SK-N-SH (cell line): ENCODE measurements at regions not wholly inside any gene's neighbourhood (a gene's known extent, or its start where the extent isn't known, plus 50 kb on each side); places are given as distances from the start of the nearest gene placed in this dataset.

Experiments used
- CTCF ChIA-PET: fragments of 300-600, 350-600 bp; formaldehyde crosslinking; extraction: SDS; loops from one replicate; lab custom pipeline; 2021; lab: Yijun Ruan, JAX
- POLR2A ChIA-PET: fragments of 350-600 bp; sonication (Branson Sonifier 250); formaldehyde crosslinking; extraction: SDS; loops from one replicate; lab custom pipeline; 2020; ENCODE audit warnings: antibody characterized with exemption, inconsistent platforms; lab: Yijun Ruan, JAX
- DNase-seq: peaks from one replicate; pipeline ENCODE4 v3.0.0; 2012
- H2AFZ ChIP-seq: fragments of 200-600 bp; sonication (generic); 2 replicates; pipeline ENCODE4 v1.8.1; 2016; ENCODE audit warnings: antibody characterized with exemption, mild to moderate bottlenecking, low read depth
- H3F3A ChIP-seq: fragments of 200-600 bp; sonication (generic); replicated peaks from 2 replicates; pipeline ENCODE3; 2016; ENCODE audit warnings: antibody characterized with exemption, mild to moderate bottlenecking; ENCODE audit not compliant: insufficient read depth
- H3K27ac ChIP-seq, 2 experiments: fragments of 200-500 bp in 1 of 2; fragments of 200-600 bp in 1 of 2; sonication (Bioruptor generic) in 1 of 2; sonication (generic), shearing (Covaris generic) in 1 of 2; 2 replicates each; pipeline versions ENCODE4 v1.5.1 to v1.6.1; 2014 to 2016; ENCODE audit warnings: low read depth in 2 of 2, inconsistent platforms in 1 of 2, low read length in 1 of 2, mild to moderate bottlenecking in 1 of 2, mixed read lengths in 1 of 2
- H3K27me3 ChIP-seq: fragments of 200-600 bp; sonication (generic), shearing (Covaris generic); 2 replicates; pipeline ENCODE4 v1.6.1; 2016; ENCODE audit warnings: mixed run types; ENCODE audit not compliant: insufficient read depth
- H3K36me3 ChIP-seq, 2 experiments: fragments of 200-500 bp in 1 of 2; fragments of 200-600 bp in 1 of 2; sonication (Bioruptor generic) in 1 of 2; sonication (generic) in 1 of 2; replicated peaks in 1 of 2; 2 replicates each; pipeline versions ENCODE3 to v1.5.1; 2014 to 2016; ENCODE audit warnings: low read length in 1 of 2, mild to moderate bottlenecking in 1 of 2; ENCODE audit not compliant: insufficient read depth in 2 of 2, control insufficient read depth in 1 of 2
- H3K4me1 ChIP-seq, 2 experiments: fragments of 200-500 bp in 1 of 2; fragments of 200-600 bp in 1 of 2; sonication (Bioruptor generic) in 1 of 2; sonication (generic), shearing (Covaris generic) in 1 of 2; 2 replicates each; pipeline versions ENCODE4 v1.5.1 to v1.6.1; 2014 to 2016; ENCODE audit warnings: low read depth in 1 of 2, low read length in 1 of 2, mixed run types in 1 of 2; ENCODE audit not compliant: insufficient read depth in 2 of 2, control insufficient read depth in 1 of 2
- H3K4me2 ChIP-seq: fragments of 200-600 bp; sonication (generic), shearing (Covaris generic); 2 replicates; pipeline ENCODE4 v1.6.1; 2017; ENCODE audit warnings: mixed run types
- H3K4me3 ChIP-seq, 2 experiments: fragments of 200-500 bp in 1 of 2; fragments of 200-600 bp in 1 of 2; sonication (Bioruptor generic) in 1 of 2; sonication (generic), shearing (Covaris generic) in 1 of 2; 2 replicates each; pipeline versions ENCODE4 v1.5.1 to v1.8.1; 2014 to 2016; ENCODE audit warnings: low read depth in 2 of 2, inconsistent platforms in 1 of 2, low read length in 1 of 2, mild to moderate bottlenecking in 1 of 2, mixed read lengths in 1 of 2, moderate library complexity in 1 of 2
- H3K79me2 ChIP-seq: fragments of 200-600 bp; sonication (generic); 2 replicates; pipeline ENCODE4 v1.8.1; 2017; ENCODE audit warnings: mild to moderate bottlenecking; ENCODE audit not compliant: insufficient read depth
- H3K9ac ChIP-seq: fragments of 200-600 bp; sonication (generic); 2 replicates; pipeline ENCODE4 v1.6.1; 2017; ENCODE audit warnings: mixed run types
- H3K9me2 ChIP-seq: fragments of 200-600 bp; sonication (generic); 2 replicates; pipeline ENCODE4 v1.6.1; 2017; ENCODE audit warnings: mixed run types
- H3K9me3 ChIP-seq: fragments of 200-600 bp; sonication (generic); 2 replicates; pipeline ENCODE4 v1.6.1; 2017; ENCODE audit warnings: mixed run types, mild to moderate bottlenecking, moderate library complexity
- H4K20me1 ChIP-seq: fragments of 200-600 bp; sonication (generic); 2 replicates; pipeline ENCODE4 v1.6.1; 2017; ENCODE audit warnings: mild to moderate bottlenecking, mixed run types; ENCODE audit not compliant: insufficient read depth
- CHD2 ChIP-seq: fragments of 150-350 bp; IDR thresholded peaks from 2 replicates; pipeline ENCODE4 v1.6.1; 2018; ENCODE audit warnings: low read length; ENCODE audit not compliant: partially characterized antibody
- CTCF ChIP-seq: fragments of 200-600 bp; sonication (generic); IDR thresholded peaks from 2 replicates; pipeline ENCODE4 v1.6.1; 2017; ENCODE audit warnings: antibody characterized with exemption, mild to moderate bottlenecking, moderate library complexity
- ELF1 ChIP-seq: IDR thresholded peaks from 2 replicates; pipeline ENCODE4 v1.4.0; 2012
- EP300 ChIP-seq, 2 experiments: IDR thresholded peaks; 2 replicates each; pipeline versions ENCODE4 v1.4.0 to v1.6.1; 2012; ENCODE audit warnings: borderline replicate concordance in 1 of 2, low read depth in 1 of 2, low read length in 1 of 2
- EZH2phosphoT487 ChIP-seq: fragments of 200-600 bp; sonication (generic); IDR thresholded peaks from 2 replicates; pipeline ENCODE4 v1.6.1; 2017; ENCODE audit warnings: low read depth, mixed run types, mild to moderate bottlenecking, antibody characterized with exemption, moderate library complexity, borderline replicate concordance
- FOXJ3 ChIP-seq: sonication (generic); formaldehyde crosslinking; IDR thresholded peaks from 2 replicates; pipeline ENCODE4 v1.5.1; 2020; ENCODE audit warnings: mild to moderate bottlenecking, missing genetic modification reagents
- FOXM1 ChIP-seq: IDR thresholded peaks from 2 replicates; pipeline ENCODE4 v1.4.0; 2012; ENCODE audit warnings: low read depth, mild to moderate bottlenecking
- GABPA ChIP-seq: IDR thresholded peaks from 2 replicates; pipeline ENCODE4 v1.4.0; 2012; ENCODE audit warnings: low read depth, mild to moderate bottlenecking
- GATA2 ChIP-seq: sonication (generic); formaldehyde crosslinking; IDR thresholded peaks from 2 replicates; pipeline ENCODE4 v1.5.0; 2020; ENCODE audit warnings: mild to moderate bottlenecking, missing genetic modification reagents
- IRF3 ChIP-seq: fragments of 150-350 bp; IDR thresholded peaks from 2 replicates; pipeline ENCODE4 v1.6.1; 2016; ENCODE audit warnings: mild to moderate bottlenecking, low read depth, low read length
- JUND ChIP-seq: IDR thresholded peaks from 2 replicates; pipeline ENCODE4 v1.4.0; 2012
- MXI1 ChIP-seq: IDR thresholded peaks from 2 replicates; pipeline ENCODE4 v1.6.1; 2012; ENCODE audit warnings: mild to moderate bottlenecking, low read depth, low read length, improper control_type of control experiment
- POLR2AphosphoS5 ChIP-seq: IDR thresholded peaks from 2 replicates; pipeline ENCODE4 v1.6.1; 2012; ENCODE audit warnings: low read depth, low read length
- RCOR1 ChIP-seq: fragments of 150-350 bp; IDR thresholded peaks from 2 replicates; pipeline ENCODE4 v1.6.1; 2017; ENCODE audit warnings: antibody characterized with exemption, low read length
- REST ChIP-seq: IDR thresholded peaks from 2 replicates; pipeline ENCODE4 v1.6.1; 2012; ENCODE audit warnings: mild to moderate bottlenecking, low read depth, low read length, moderate library complexity
- RFX5 ChIP-seq: IDR thresholded peaks from 2 replicates; pipeline ENCODE4 v1.6.1; 2012; ENCODE audit warnings: mild to moderate bottlenecking, improper control_type of control experiment, low read length
- RXRA ChIP-seq: IDR thresholded peaks from 2 replicates; pipeline ENCODE4 v1.4.0; 2012; ENCODE audit warnings: low read depth, mild to moderate bottlenecking, borderline replicate concordance
- SIN3A ChIP-seq: IDR thresholded peaks from 2 replicates; pipeline ENCODE4 v1.6.1; 2012; ENCODE audit warnings: low read depth, mild to moderate bottlenecking, low read length, moderate library complexity, borderline replicate concordance
- TAF1 ChIP-seq: IDR thresholded peaks from 2 replicates; pipeline ENCODE4 v1.6.1; 2012; ENCODE audit warnings: low read depth, mild to moderate bottlenecking, low read length, moderate library complexity, borderline replicate concordance
- TEAD4 ChIP-seq: IDR thresholded peaks from 2 replicates; pipeline ENCODE4 v1.4.0; 2012; ENCODE audit warnings: mild to moderate bottlenecking, borderline replicate concordance; ENCODE audit not compliant: insufficient read depth
- USF1 ChIP-seq: IDR thresholded peaks from 2 replicates; pipeline ENCODE4 v1.4.0; 2012; ENCODE audit warnings: low read depth, borderline replicate concordance
- USF2 ChIP-seq: fragments of 150-350 bp; IDR thresholded peaks from 2 replicates; pipeline ENCODE4 v1.6.1; 2017; ENCODE audit warnings: antibody characterized with exemption, low read length, low read depth, borderline replicate concordance
- YY1 ChIP-seq: IDR thresholded peaks from 2 replicates; pipeline ENCODE4 v1.4.0; 2012; ENCODE audit warnings: low read depth, mild to moderate bottlenecking
- ZBTB33 ChIP-seq: IDR thresholded peaks from 2 replicates; pipeline ENCODE4 v1.4.0; 2012; ENCODE audit warnings: low read depth, borderline replicate concordance
- WGBS: methylation state at CpG from one replicate; pipeline ENCODE4 v1.1.6; 2017; ENCODE audit warnings: low lambda C conversion rate; 5-methylcytosine and 5-hydroxymethylcytosine counted together

GRCh38 chr6:134454794-134455193 is 136.9 kb upstream of the SGK1 start:
- peak overlapping the region in 1 of 2 experiments; percentile 52; a peak in 2 of 4 replicates for H3K27ac ChIP-seq
- POLR2A ChIA-PET = no interaction called here
- CTCF ChIA-PET = no interaction called here
- H3K79me2 ChIP-seq = no peaks in the 10 kb centered on the region
- 0 out of 2 replicates have a peak overlapping the region, but pooled peaks have one; percentile 39 for H2AFZ ChIP-seq
- no peak overlapping the region for H3K9ac ChIP-seq
- H3K4me1 ChIP-seq = peaks cover 2 to 6% of the 10 kb centered on the region in 2 experiments; a peak in 2 of 4 replicates
- no peaks in the 10 kb centered on the region for H3K36me3 ChIP-seq
- H4K20me1 ChIP-seq = no peaks in the 10 kb centered on the region
- H3K27me3 ChIP-seq = no peaks in the 10 kb centered on the region
- no peaks in the 10 kb centered on the region for H3F3A ChIP-seq
- WGBS = 51% methylated on average over 2 of the region's 2 CpGs
- H3K9me2 ChIP-seq = no peaks in the 10 kb centered on the region
- no peak for DNase-seq
- H3K4me2 ChIP-seq = no peak overlapping the region
- no peak overlapping the region for H3K4me3 ChIP-seq
- no peaks in the 10 kb centered on the region for H3K9me3 ChIP-seq
- TF ChIP-seq FOXJ3 (no peak), TEAD4 (peak; percentile 30; the same call in 1 of the 2 replicates), MXI1 (no peak), CTCF (no peak), USF1 (no peak), EP300 (IDR thresholded peaks at IDR 0.05; ENCODE audit: borderline replicate concordance in 1 of 2, low read depth in 1 of 2, low read length in 1 of 2) (peak in 1 of 2 experiments; percentile 61; a peak in 2 of 4 replicates), RFX5 (no peak), GATA2 (CRISPR knock-in tag) (no peak), IRF3 (no peak), ELF1 (no peak), RCOR1 (no peak), ZBTB33 (no peak), RXRA (no peak), SIN3A (no peak), GABPA (no peak), FOXM1 (no peak), REST (no peak), POLR2AphosphoS5 (no peak), YY1 (no peak), JUND (no peak), TAF1 (no peak), CHD2 (no peak), EZH2phosphoT487 (no peak), USF2 (no peak)
